BJ (cell line): ENCODE measurements at regions not wholly inside any gene's neighbourhood (a gene's known extent, or its start where the extent isn't known, plus 50 kb on each side); places are given as distances from the start of the nearest gene placed in this dataset.

ENCODE experiments used
- CTCF ChIA-PET: fragments of 350-600 bp; formaldehyde crosslinking; extraction: SDS; loops from one replicate; lab custom pipeline; 2021; ENCODE audit warnings: antibody characterized with exemption, inconsistent platforms; lab: Yijun Ruan, JAX
- POLR2A ChIA-PET: fragments of 300-600 bp; sonication (Branson Sonifier 250); formaldehyde crosslinking; extraction: SDS; loops from one replicate; lab custom pipeline; 2021; ENCODE audit warnings: antibody characterized with exemption; lab: Charles Lee
- DNase-seq: peaks from one replicate; pipeline ENCODE4 v3.0.0-alpha.2; 2011; ENCODE audit warnings: low read depth
- H3K27me3 ChIP-seq: 2 replicates; pipeline ENCODE4 v1.6.0; 2011; ENCODE audit warnings: low read length; ENCODE audit not compliant: control insufficient read depth, insufficient read depth
- H3K36me3 ChIP-seq: 2 replicates; pipeline ENCODE4 v1.5.1; 2011; ENCODE audit warnings: low read length; ENCODE audit not compliant: control insufficient read depth, insufficient read depth
- H3K4me3 ChIP-seq: 2 replicates; pipeline ENCODE4 v1.5.1; 2011; ENCODE audit warnings: low read depth, mild to moderate bottlenecking, control low read depth, low read length
- CTCF ChIP-seq: IDR thresholded peaks from 2 replicates; pipeline ENCODE4 v1.5.1; 2011; ENCODE audit warnings: low read depth, mild to moderate bottlenecking, control low read depth, inconsistent platforms, low read length, moderate library complexity; ENCODE audit not compliant: insufficient read depth

- Histone ChIP-seq H3K36me3 (no peaks in the 10 kb centered on the region), H3K4me3 (no peak overlapping the region), H3K27me3 (no peaks in the 10 kb centered on the region)
- DNase-seq = no peak
- TF ChIP-seq CTCF = no peak
- POLR2A ChIA-PET = no interaction called here
- CTCF ChIA-PET = no interaction called here
Observed at GRCh38 chr3:174540116-174540908, 318.8 kb upstream of the NAALADL2 start.

GRCh38 chr3:174541708-174542315 lies 317.3 kb upstream of the NAALADL2 start:
- no peak for DNase-seq
- Histone ChIP-seq H3K27me3 (no peaks in the 10 kb centered on the region), H3K4me3 (no peak overlapping the region), H3K36me3 (no peaks in the 10 kb centered on the region)
- no peak for TF ChIP-seq CTCF
- ChIA-PET CTCF (no interaction called here), POLR2A (no interaction called here)

- Histone ChIP-seq H3K27me3 (no peaks in the 10 kb centered on the region), H3K4me3 (no peak overlapping the region), H3K36me3 (no peaks in the 10 kb centered on the region)
- DNase-seq = peak; percentile 10
- ChIA-PET POLR2A (interaction anchor here (0.6 to 0.7 kb wide), 2 partner anchors 15 to 220 kb away, joined by 4 to 10 read pairs; no protein-coding TSS in a partner anchor), CTCF (no interaction called here)
- TF ChIP-seq CTCF = no peak
Observed at GRCh38 chr3:174547801-174548435, 311.2 kb upstream of the NAALADL2 start.

DNA sequence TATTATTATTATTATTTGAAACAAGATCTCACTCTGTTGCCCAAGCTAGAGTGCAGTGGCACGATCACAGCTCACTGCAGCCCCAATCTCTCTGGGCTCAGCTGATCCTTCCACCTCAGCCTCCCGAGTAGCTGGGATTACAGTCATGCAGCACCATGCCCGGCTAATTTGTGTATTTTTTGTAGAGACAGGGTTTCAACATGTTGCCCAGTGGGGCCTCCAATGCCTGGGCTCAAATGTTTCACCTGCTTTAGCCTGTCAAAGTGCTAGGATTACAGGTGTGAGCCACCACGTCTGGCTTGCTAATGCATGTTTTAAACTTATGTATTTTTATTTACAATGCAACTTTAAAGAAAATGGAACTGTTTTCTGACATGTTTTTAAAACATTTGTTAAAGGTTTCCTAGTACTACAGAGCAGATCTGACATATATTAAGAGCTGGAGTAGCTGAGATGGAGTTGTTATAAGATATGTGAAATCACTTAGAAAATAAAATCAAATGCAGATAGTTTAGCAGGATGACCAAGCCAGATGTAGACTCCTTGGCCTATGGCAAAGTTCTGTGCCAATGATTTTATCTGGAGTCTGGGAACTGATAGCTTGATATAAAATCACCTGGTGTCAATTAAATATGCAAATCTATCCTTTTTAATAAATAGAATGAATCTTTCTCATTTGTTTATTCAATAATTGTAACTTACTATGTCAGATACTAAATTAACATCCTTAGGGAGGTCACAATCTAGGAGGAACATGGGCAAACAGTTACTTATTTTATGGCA lies 310.1 kb upstream of the NAALADL2 start:
- H3K4me3 ChIP-seq = no peak overlapping the region
- H3K27me3 ChIP-seq = no peaks in the 10 kb centered on the region
- DNase-seq = no peak
- no peak for TF ChIP-seq CTCF
- CTCF ChIA-PET = no interaction called here
- POLR2A ChIA-PET = no interaction called here
- H3K36me3 ChIP-seq = no peaks in the 10 kb centered on the region

GRCh38 chr3:174581558-174581957 lies 277.6 kb upstream of the NAALADL2 start:
- CTCF ChIA-PET = no interaction called here
- Histone ChIP-seq H3K36me3 (no peaks in the 10 kb centered on the region), H3K4me3 (no peak overlapping the region), H3K27me3 (no peaks in the 10 kb centered on the region)
- TF ChIP-seq CTCF = no peak
- POLR2A ChIA-PET = no interaction called here
- no peak for DNase-seq
